ENCODE measurements at regions not wholly inside any gene's neighbourhood (a gene's known extent, or its start where the extent isn't known, plus 50 kb on each side); places are given as distances from the start of the nearest gene placed in this dataset.

- Histone ChIP-seq H3K4me3 (ENCODE audit: low read length) (no peak overlapping the region), H3K27me3 (ENCODE audit: insufficient read depth, low read length) (no peaks in the 10 kb centered on the region), H3K36me3 (ENCODE audit: insufficient read depth, low read depth, low read length) (no peaks in the 10 kb centered on the region), H3K4me1 (ENCODE audit: insufficient read depth, low read length) (no peaks in the 10 kb centered on the region), H3K27ac (ENCODE audit: low read length) (no peak overlapping the region), H3K9me3 (ENCODE audit: insufficient read depth, low read depth, low read length) (no peaks in the 10 kb centered on the region), H3K9ac (ENCODE audit: low read depth, low read length) (no peak overlapping the region)
These were observed 263.6 kb upstream of the SYT10 start for GRCh38 chr12:33703221-33703620.

DNA sequence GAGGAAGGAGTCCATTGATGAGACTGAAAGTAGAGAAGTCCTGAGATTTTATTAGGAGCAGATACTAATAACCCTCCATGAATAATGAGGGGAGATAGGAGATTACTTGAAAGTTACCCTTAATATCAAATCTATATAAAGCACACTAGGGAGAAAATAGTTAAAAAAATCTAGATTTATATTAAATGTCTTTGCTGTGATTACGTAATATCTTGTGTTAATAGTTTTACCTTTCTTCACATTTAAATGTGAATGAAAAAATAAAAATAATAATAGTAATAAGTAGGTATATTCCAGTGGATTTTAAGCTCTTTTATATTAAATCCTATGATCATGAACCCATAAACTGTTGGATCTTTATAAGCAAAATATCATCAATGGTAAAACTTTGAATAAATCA is 267.3 kb upstream of the SYT10 start:
- H3K27me3 ChIP-seq (ENCODE audit: insufficient read depth, low read length): no peaks in the 10 kb centered on the region
- H3K4me3 ChIP-seq (ENCODE audit: low read length): no peak overlapping the region
- no peak overlapping the region for H3K27ac ChIP-seq (ENCODE audit: low read length)
- H3K36me3 ChIP-seq (ENCODE audit: insufficient read depth, low read depth, low read length): no peaks in the 10 kb centered on the region
- H3K9ac ChIP-seq (ENCODE audit: low read depth, low read length): no peak overlapping the region
- no peaks in the 10 kb centered on the region for H3K4me1 ChIP-seq (ENCODE audit: insufficient read depth, low read length)
- no peaks in the 10 kb centered on the region for H3K9me3 ChIP-seq (ENCODE audit: insufficient read depth, low read depth, low read length)

GRCh38 chr12:33708935-33709334 is 269.3 kb upstream of the SYT10 start:
- H3K9me3 ChIP-seq (ENCODE audit: insufficient read depth, low read depth, low read length): no peaks in the 10 kb centered on the region
- no peaks in the 10 kb centered on the region for H3K27me3 ChIP-seq (ENCODE audit: insufficient read depth, low read length)
- H3K27ac ChIP-seq (ENCODE audit: low read length): no peak overlapping the region
- no peak overlapping the region for H3K4me3 ChIP-seq (ENCODE audit: low read length)
- H3K4me1 ChIP-seq (ENCODE audit: insufficient read depth, low read length): no peaks in the 10 kb centered on the region
- no peaks in the 10 kb centered on the region for H3K36me3 ChIP-seq (ENCODE audit: insufficient read depth, low read depth, low read length)
- H3K9ac ChIP-seq (ENCODE audit: low read depth, low read length): no peak overlapping the region

DNA sequence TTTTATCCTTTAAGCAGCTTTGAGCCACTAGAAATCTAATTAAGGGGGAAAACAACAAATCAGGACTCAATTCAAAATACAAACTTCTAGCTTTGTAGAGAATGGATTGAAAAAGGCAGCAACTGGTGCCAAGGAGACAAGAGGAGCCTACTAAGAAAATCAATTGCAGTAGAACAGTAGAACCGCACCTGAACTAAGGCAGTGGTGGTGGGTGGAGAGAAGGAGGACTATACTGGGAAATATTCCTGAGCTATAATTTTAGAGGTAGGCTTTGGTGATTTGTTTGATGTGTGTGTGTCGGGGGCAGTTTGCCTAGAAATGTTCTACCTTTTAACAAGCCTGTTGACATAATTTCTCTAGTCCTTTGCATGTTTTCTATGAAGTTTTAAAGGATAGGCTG is 270.9 kb upstream of the SYT10 start:
- no peaks in the 10 kb centered on the region for H3K4me1 ChIP-seq (ENCODE audit: insufficient read depth, low read length)

GRCh38 chr12:33718631-33719030 is 279.0 kb upstream of the SYT10 start:
- Histone ChIP-seq H3K27me3 (ENCODE audit: insufficient read depth, low read length) (no peaks in the 10 kb centered on the region), H3K27ac (ENCODE audit: low read length) (no peak overlapping the region), H3K4me1 (ENCODE audit: insufficient read depth, low read length) (no peaks in the 10 kb centered on the region), H3K9me3 (ENCODE audit: insufficient read depth, low read depth, low read length) (no peaks in the 10 kb centered on the region), H3K4me3 (ENCODE audit: low read length) (no peak overlapping the region), H3K9ac (ENCODE audit: low read depth, low read length) (no peak overlapping the region), H3K36me3 (ENCODE audit: insufficient read depth, low read depth, low read length) (no peaks in the 10 kb centered on the region)

More for the DNA sequence above, 270.9 kb upstream of the SYT10 start:
- Histone ChIP-seq H3K4me3 (ENCODE audit: low read length) (no peak overlapping the region), H3K27ac (ENCODE audit: low read length) (no peak overlapping the region), H3K27me3 (ENCODE audit: insufficient read depth, low read length) (no peaks in the 10 kb centered on the region), H3K9me3 (ENCODE audit: insufficient read depth, low read depth, low read length) (no peaks in the 10 kb centered on the region), H3K9ac (ENCODE audit: low read depth, low read length) (no peak overlapping the region), H3K36me3 (ENCODE audit: insufficient read depth, low read depth, low read length) (no peaks in the 10 kb centered on the region)

GRCh38 chr12:33721561-33721960 is 281.9 kb upstream of the SYT10 start:
- Histone ChIP-seq H3K9me3 (ENCODE audit: insufficient read depth, low read depth, low read length) (no peaks in the 10 kb centered on the region), H3K4me1 (ENCODE audit: insufficient read depth, low read length) (no peaks in the 10 kb centered on the region), H3K36me3 (ENCODE audit: insufficient read depth, low read depth, low read length) (no peaks in the 10 kb centered on the region), H3K27ac (ENCODE audit: low read length) (no peak overlapping the region), H3K4me3 (ENCODE audit: low read length) (no peak overlapping the region), H3K27me3 (ENCODE audit: insufficient read depth, low read length) (no peaks in the 10 kb centered on the region), H3K9ac (ENCODE audit: low read depth, low read length) (no peak overlapping the region)

DNA sequence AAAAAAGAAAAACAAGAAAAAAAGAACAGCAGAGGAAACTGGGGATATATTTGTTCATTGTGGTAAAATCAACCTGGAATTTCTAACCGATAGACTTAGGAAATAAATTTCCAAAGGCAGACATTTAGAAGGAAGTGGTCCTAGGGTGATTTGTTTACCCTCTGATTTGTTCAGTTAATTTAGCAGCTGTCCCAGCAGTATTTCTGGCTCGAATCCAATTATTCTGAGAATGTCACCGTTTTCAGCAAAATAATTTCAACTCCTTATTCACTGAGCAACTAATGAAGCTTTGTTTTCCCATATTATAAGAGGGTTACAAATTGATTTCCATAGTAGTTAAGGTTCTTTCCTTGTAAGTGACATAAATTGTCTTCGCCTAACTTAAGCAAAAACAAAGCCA is 285.2 kb upstream of the SYT10 start:
- Histone ChIP-seq H3K9ac (ENCODE audit: low read depth, low read length) (no peak overlapping the region), H3K4me3 (ENCODE audit: low read length) (no peak overlapping the region), H3K36me3 (ENCODE audit: insufficient read depth, low read depth, low read length) (no peaks in the 10 kb centered on the region), H3K9me3 (ENCODE audit: insufficient read depth, low read depth, low read length) (peaks cover 6% of the 10 kb centered on the region; the same call in 1 of the 2 replicates), H3K4me1 (ENCODE audit: insufficient read depth, low read length) (no peaks in the 10 kb centered on the region), H3K27ac (ENCODE audit: low read length) (no peak overlapping the region), H3K27me3 (ENCODE audit: insufficient read depth, low read length) (no peaks in the 10 kb centered on the region)

- Histone ChIP-seq H3K27ac (ENCODE audit: low read length) (no peak overlapping the region), H3K9ac (ENCODE audit: low read depth, low read length) (no peak overlapping the region), H3K27me3 (ENCODE audit: insufficient read depth, low read length) (no peaks in the 10 kb centered on the region), H3K4me1 (ENCODE audit: insufficient read depth, low read length) (no peaks in the 10 kb centered on the region), H3K36me3 (ENCODE audit: insufficient read depth, low read depth, low read length) (no peaks in the 10 kb centered on the region), H3K9me3 (ENCODE audit: insufficient read depth, low read depth, low read length) (peaks cover 9% of the 10 kb centered on the region; the same call in 1 of the 2 replicates), H3K4me3 (ENCODE audit: low read length) (no peak overlapping the region)
These were observed 287.4 kb upstream of the ALG10 start for GRCh38 chr12:33734871-33735270.

DNA sequence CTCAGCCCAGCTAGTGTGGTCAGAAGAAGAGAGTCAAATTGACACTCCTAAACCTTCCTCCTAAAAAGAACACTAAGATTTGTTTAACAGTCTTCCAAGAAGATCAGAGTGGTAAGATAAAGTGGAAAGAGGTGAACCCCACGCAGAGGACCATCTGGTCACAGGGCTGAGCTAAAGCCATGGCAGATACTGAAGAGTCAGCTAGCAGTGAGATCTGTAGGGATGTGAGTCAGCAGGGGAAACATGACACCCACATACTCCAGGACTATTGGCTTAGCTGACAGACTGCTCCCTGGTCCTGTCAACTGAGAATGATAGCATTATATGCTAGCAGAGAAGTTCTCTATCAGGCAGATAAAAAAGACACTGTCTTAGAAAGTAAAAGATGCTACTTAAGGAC is 269.4 kb upstream of the ALG10 start:
- no peak overlapping the region for H3K4me3 ChIP-seq (ENCODE audit: low read length)
- H3K27ac ChIP-seq (ENCODE audit: low read length): no peak overlapping the region
- no peaks in the 10 kb centered on the region for H3K36me3 ChIP-seq (ENCODE audit: insufficient read depth, low read depth, low read length)
- no peaks in the 10 kb centered on the region for H3K9me3 ChIP-seq (ENCODE audit: insufficient read depth, low read depth, low read length)
- H3K4me1 ChIP-seq (ENCODE audit: insufficient read depth, low read length): no peaks in the 10 kb centered on the region
- H3K27me3 ChIP-seq (ENCODE audit: insufficient read depth, low read length): no peaks in the 10 kb centered on the region
- H3K9ac ChIP-seq (ENCODE audit: low read depth, low read length): no peak overlapping the region

DNA sequence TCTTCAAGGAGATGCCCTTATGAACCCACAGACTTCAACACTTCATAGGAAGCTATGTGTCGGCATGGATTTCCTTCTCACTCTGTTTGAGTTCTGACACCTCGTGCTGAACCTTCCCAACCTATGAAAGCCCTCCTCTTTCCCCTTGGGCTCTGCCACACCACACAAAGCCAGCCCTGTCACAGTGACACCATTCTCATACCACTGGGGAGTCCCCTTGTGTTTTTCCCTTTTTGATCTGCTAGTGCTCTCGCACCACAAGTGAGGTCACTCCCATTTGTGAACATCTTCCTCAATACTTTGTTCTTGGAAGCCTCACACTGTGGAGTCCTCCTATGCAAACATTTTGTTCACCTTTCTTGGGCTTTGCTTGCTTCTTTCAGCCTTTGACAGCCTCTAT is 264.6 kb upstream of the ALG10 start:
- Histone ChIP-seq H3K9ac (ENCODE audit: low read depth, low read length) (no peak overlapping the region), H3K4me1 (ENCODE audit: insufficient read depth, low read length) (no peaks in the 10 kb centered on the region), H3K36me3 (ENCODE audit: insufficient read depth, low read depth, low read length) (no peaks in the 10 kb centered on the region), H3K27ac (ENCODE audit: low read length) (no peak overlapping the region), H3K4me3 (ENCODE audit: low read length) (no peak overlapping the region), H3K9me3 (ENCODE audit: insufficient read depth, low read depth, low read length) (no peaks in the 10 kb centered on the region), H3K27me3 (ENCODE audit: insufficient read depth, low read length) (no peaks in the 10 kb centered on the region)

DNA sequence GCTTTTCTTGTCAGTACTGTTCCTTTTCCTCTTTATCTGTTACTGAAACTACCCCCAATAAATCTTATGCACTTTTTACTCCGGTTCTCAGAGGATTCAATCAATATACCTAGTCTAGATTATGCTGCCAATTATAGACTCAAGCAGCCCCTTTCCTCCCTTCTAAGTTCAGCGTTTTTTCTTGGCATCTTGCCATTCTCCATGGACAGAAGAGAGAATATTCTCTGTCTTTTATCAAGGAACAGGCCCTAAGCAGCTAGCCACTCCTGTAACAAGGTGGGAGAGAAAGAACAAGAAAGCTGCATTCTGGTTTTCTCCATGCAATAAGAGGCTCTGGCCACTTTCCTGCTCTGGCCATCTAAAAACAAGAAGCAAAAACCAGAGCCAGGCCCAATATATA is 263.0 kb upstream of the ALG10 start:
- Histone ChIP-seq H3K4me1 (ENCODE audit: insufficient read depth, low read length) (no peaks in the 10 kb centered on the region), H3K4me3 (ENCODE audit: low read length) (no peak overlapping the region), H3K27me3 (ENCODE audit: insufficient read depth, low read length) (no peaks in the 10 kb centered on the region), H3K9me3 (ENCODE audit: insufficient read depth, low read depth, low read length) (no peaks in the 10 kb centered on the region), H3K36me3 (ENCODE audit: insufficient read depth, low read depth, low read length) (no peaks in the 10 kb centered on the region), H3K27ac (ENCODE audit: low read length) (no peak overlapping the region), H3K9ac (ENCODE audit: low read depth, low read length) (no peak overlapping the region)

- H3K9ac ChIP-seq (ENCODE audit: low read depth, low read length): no peak overlapping the region
- H3K27ac ChIP-seq (ENCODE audit: low read length): no peak overlapping the region
- no peak overlapping the region for H3K4me3 ChIP-seq (ENCODE audit: low read length)
- no peaks in the 10 kb centered on the region for H3K36me3 ChIP-seq (ENCODE audit: insufficient read depth, low read depth, low read length)
- no peaks in the 10 kb centered on the region for H3K27me3 ChIP-seq (ENCODE audit: insufficient read depth, low read length)
- H3K9me3 ChIP-seq (ENCODE audit: insufficient read depth, low read depth, low read length): no peaks in the 10 kb centered on the region
- no peaks in the 10 kb centered on the region for H3K4me1 ChIP-seq (ENCODE audit: insufficient read depth, low read length)
These were observed 259.0 kb upstream of the ALG10 start for GRCh38 chr12:33763331-33763730.

GRCh38 chr12:33770652-33771051 is 251.6 kb upstream of the ALG10 start:
- no peak overlapping the region for H3K27ac ChIP-seq (ENCODE audit: low read length)
- no peaks in the 10 kb centered on the region for H3K36me3 ChIP-seq (ENCODE audit: insufficient read depth, low read depth, low read length)
- H3K27me3 ChIP-seq (ENCODE audit: insufficient read depth, low read length): no peaks in the 10 kb centered on the region
- peaks cover 22% of the 10 kb centered on the region for H3K9me3 ChIP-seq (ENCODE audit: insufficient read depth, low read depth, low read length)
- H3K4me1 ChIP-seq (ENCODE audit: insufficient read depth, low read length): no peaks in the 10 kb centered on the region
- H3K9ac ChIP-seq (ENCODE audit: low read depth, low read length): no peak overlapping the region
- H3K4me3 ChIP-seq (ENCODE audit: low read length): no peak overlapping the region
